Colonic mucosa (tissue), 4 donors: ENCODE measurements at regions not wholly inside any gene's neighbourhood (a gene's known extent, or its start where the extent isn't known, plus 50 kb on each side); places are given as distances from the start of the nearest gene placed in this dataset.
"Not testable (repeated sequence)": the region's sequence is repeated elsewhere in the genome, so short reads cannot be mapped to it uniquely, and the experiment has no call there.

ENCODE experiments used
- DNase-seq: peaks from one replicate; pipeline ENCODE4 v3.0.0-alpha.2; 2020
- H3K27ac ChIP-seq: fragments of 200-600 bp; one replicate; pipeline ENCODE4 v1.8.0; 2021
- H3K27me3 ChIP-seq: fragments of 200-600 bp; one replicate; pipeline ENCODE4 v1.8.0; 2021
- H3K36me3 ChIP-seq: fragments of 200-600 bp; one replicate; pipeline ENCODE4 v1.8.0; 2021
- H3K4me1 ChIP-seq: fragments of 200-600 bp; one replicate; pipeline ENCODE4 v1.8.0; 2021; ENCODE audit warnings: mild to moderate bottlenecking
- H3K4me3 ChIP-seq: fragments of 200-600 bp; one replicate; pipeline ENCODE4 v1.8.0; 2021
- H3K9ac ChIP-seq, 2 donors: one replicate each; pipeline ENCODE4 v1.7.0; 2013; ENCODE audit warnings: control low read depth in 2 of 2, low read depth in 2 of 2, low read length in 2 of 2
- H3K9me3 ChIP-seq: fragments of 200-600 bp; one replicate; pipeline ENCODE4 v1.8.0; 2021
- intact Hi-C: fragments of 100-400 bp; cut with DNase I; formaldehyde crosslinking; loops from one replicate; pipeline ENCODE4 v1.14.1; 2022
- TF ChIP-seq, protein P1 (sequence below): fragments of 200-600 bp; IDR thresholded peaks from one replicate; pipeline ENCODE4 v1.8.0; 2022; ENCODE audit warnings: antibody characterized with exemption, mild to moderate bottlenecking
- donor health status: healthy.
- donor health status: DM: no; HTN: no; CAD: no.
- donor health status: DM: no; HTN: no; CAD: no.

DNA sequence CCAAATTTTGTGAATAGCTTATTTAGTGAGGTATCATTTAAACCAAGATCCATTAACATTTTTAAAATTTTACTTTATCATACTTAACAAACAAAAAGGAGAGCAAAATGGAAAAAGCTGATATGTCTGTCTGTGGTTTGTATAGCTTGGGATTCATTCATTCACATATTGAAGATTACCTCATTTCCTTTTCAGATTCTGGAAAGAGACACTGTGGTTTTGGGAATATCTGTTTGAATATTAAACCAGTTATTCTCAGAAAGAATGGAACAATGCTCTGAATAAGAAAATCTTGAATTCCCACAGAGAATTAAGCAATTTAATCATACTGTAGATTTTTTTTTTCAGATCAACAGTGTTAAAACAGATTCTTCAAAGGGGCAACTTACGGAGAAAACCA lies 93.8 kb upstream of the PRDX6 start:
- no peaks in the 10 kb centered on the region for H3K27me3 ChIP-seq
- DNase-seq = no peak
- no peaks in the 10 kb centered on the region for H3K4me1 ChIP-seq
- intact Hi-C loops = no loop called here
- H3K27ac ChIP-seq = no peak overlapping the region
- no peak overlapping the region for H3K4me3 ChIP-seq
- TF ChIP-seq, protein P1, sequence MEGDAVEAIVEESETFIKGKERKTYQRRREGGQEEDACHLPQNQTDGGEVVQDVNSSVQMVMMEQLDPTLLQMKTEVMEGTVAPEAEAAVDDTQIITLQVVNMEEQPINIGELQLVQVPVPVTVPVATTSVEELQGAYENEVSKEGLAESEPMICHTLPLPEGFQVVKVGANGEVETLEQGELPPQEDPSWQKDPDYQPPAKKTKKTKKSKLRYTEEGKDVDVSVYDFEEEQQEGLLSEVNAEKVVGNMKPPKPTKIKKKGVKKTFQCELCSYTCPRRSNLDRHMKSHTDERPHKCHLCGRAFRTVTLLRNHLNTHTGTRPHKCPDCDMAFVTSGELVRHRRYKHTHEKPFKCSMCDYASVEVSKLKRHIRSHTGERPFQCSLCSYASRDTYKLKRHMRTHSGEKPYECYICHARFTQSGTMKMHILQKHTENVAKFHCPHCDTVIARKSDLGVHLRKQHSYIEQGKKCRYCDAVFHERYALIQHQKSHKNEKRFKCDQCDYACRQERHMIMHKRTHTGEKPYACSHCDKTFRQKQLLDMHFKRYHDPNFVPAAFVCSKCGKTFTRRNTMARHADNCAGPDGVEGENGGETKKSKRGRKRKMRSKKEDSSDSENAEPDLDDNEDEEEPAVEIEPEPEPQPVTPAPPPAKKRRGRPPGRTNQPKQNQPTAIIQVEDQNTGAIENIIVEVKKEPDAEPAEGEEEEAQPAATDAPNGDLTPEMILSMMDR = no peak
- no peaks in the 10 kb centered on the region for H3K9me3 ChIP-seq
- H3K9ac ChIP-seq = no peak overlapping the region
- no peaks in the 10 kb centered on the region for H3K36me3 ChIP-seq

- no peak for DNase-seq
- H3K9me3 ChIP-seq = no peaks in the 10 kb centered on the region
- H3K4me1 ChIP-seq = no peaks in the 10 kb centered on the region
- no peak overlapping the region for H3K4me3 ChIP-seq
- no peak overlapping the region for H3K27ac ChIP-seq
- intact Hi-C loops = no loop called here
- no peak overlapping the region for H3K9ac ChIP-seq
- H3K36me3 ChIP-seq = no peaks in the 10 kb centered on the region
- H3K27me3 ChIP-seq = no peaks in the 10 kb centered on the region
- TF ChIP-seq, protein P1 = no peak
These were observed 88.8 kb upstream of the PRDX6 start for GRCh38 chr1:173388352-173388751.

DNA sequence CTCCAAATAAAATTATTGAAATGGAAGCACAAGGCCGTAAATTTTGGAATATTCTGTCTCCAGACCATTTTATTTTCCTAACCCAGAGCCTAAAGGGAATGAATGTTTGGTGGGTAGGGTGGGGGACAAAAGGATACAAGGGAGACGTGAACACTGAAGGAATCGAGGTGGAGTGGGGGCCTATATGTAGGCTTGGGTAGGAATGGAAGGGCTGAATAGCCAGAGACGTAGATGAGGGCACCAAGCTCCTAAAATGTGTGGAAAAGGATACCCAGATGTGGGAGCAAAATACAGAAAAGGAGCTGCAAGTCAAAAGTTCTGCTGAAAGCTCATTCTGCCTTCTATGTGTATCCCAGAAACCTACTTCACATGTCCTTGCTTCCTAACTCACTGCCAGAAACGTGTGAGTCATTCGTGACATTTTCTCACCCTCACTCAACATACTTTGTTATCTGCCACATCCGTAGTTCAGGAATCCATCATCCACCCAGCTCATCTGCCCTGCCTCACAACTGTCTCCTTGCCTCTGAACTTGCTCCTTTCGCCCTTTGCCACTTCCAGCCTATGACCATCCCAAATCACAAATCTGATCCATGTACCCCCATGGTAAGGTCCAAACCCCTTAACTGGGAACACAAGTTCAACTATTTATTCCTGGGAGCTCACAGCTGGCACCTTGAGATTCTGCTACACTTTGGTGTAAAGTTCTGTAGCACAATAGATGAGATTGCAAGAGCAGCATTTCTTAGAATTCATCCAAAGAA lies 84.1 kb upstream of the PRDX6 start:
- Histone ChIP-seq H3K9ac (no peak overlapping the region), H3K4me3 (no peak overlapping the region), H3K27ac (no peak overlapping the region), H3K36me3 (no peaks in the 10 kb centered on the region), H3K27me3 (no peaks in the 10 kb centered on the region), H3K9me3 (no peaks in the 10 kb centered on the region), H3K4me1 (no peaks in the 10 kb centered on the region)
- TF ChIP-seq, protein P1 = no peak
- DNase-seq = no peak
- intact Hi-C loops = no loop called here

DNA sequence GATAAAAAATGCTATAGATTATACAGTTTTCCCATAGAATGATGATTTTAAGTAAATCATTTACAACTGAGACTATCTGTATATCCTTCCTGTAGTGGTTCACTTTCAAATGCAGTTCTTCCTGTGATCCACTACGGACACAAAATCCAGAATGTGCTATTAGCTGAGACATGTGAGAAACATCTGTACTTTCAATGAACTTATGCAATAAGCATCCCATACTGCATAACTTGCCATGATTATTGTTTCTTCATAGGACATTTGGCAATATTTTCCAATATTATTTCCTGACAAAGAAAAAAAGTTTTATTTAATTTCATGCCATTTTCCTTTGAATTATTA lies 83.5 kb upstream of the PRDX6 start:
- TF ChIP-seq, protein P1 = no peak
- H3K4me3 ChIP-seq = no peak overlapping the region
- H3K9ac ChIP-seq = no peak overlapping the region
- H3K27ac ChIP-seq = no peak overlapping the region
- DNase-seq = no peak
- H3K36me3 ChIP-seq = no peaks in the 10 kb centered on the region
- intact Hi-C loops = no loop called here
- no peaks in the 10 kb centered on the region for H3K9me3 ChIP-seq
- no peaks in the 10 kb centered on the region for H3K4me1 ChIP-seq
- H3K27me3 ChIP-seq = no peaks in the 10 kb centered on the region

GRCh38 chr1:173394813-173395212 lies 82.3 kb upstream of the PRDX6 start:
- intact Hi-C loops, DNase-seq: not testable (repeated sequence)

GRCh38 chr1:173395762-173396161 lies 81.4 kb upstream of the PRDX6 start:
- H3K27me3 ChIP-seq = no peaks in the 10 kb centered on the region
- H3K9ac ChIP-seq = no peak overlapping the region
- H3K4me3 ChIP-seq = no peak overlapping the region
- H3K9me3 ChIP-seq = no peaks in the 10 kb centered on the region
- TF ChIP-seq, protein P1 = no peak
- H3K27ac ChIP-seq = no peak overlapping the region
- intact Hi-C loops = no loop called here
- no peaks in the 10 kb centered on the region for H3K4me1 ChIP-seq
- H3K36me3 ChIP-seq = no peaks in the 10 kb centered on the region
- no peak for DNase-seq

More at GRCh38 chr1:173394813-173395212, 82.3 kb upstream of the PRDX6 start:
- H3K36me3 ChIP-seq, H3K4me1 ChIP-seq, H3K4me3 ChIP-seq, H3K27ac ChIP-seq, H3K27me3 ChIP-seq, H3K9ac ChIP-seq, H3K9me3 ChIP-seq: not testable (repeated sequence)
